ENCODE measurements at regions not wholly inside any gene's neighbourhood (a gene's known extent, or its start where the extent isn't known, plus 50 kb on each side); places are given as distances from the start of the nearest gene placed in this dataset.

GRCh38 chr16:73605309-73605708 is 557.4 kb upstream of the ZFHX3 start:
- no peak for DNase-seq

- DNase-seq, result no peak
Measured at GRCh38 chr16:73601911-73602310, 554.0 kb upstream of the ZFHX3 start.

- DNase-seq, result no peak
Measured at GRCh38 chr16:73599870-73600269, 551.9 kb upstream of the ZFHX3 start.

- no peak for DNase-seq
Measured at GRCh38 chr16:73599351-73599750, 551.4 kb upstream of the ZFHX3 start.

GRCh38 chr16:73584157-73584556 is 536.2 kb upstream of the ZFHX3 start:
- DNase-seq, result no peak

- DNase-seq, result peak; percentile 26
Measured at GRCh38 chr16:73572135-73572828, 524.4 kb upstream of the ZFHX3 start.

- no peak for DNase-seq
Measured at GRCh38 chr16:73569266-73569980, 521.5 kb upstream of the ZFHX3 start.

- DNase-seq, result no peak
Measured at GRCh38 chr16:73568769-73569168, 520.8 kb upstream of the ZFHX3 start.

- no peak for DNase-seq
Measured at GRCh38 chr16:73565925-73566324, 518.0 kb upstream of the ZFHX3 start.

GRCh38 chr16:73565263-73565662 is 517.3 kb upstream of the ZFHX3 start:
- DNase-seq, result peak; percentile 12

GRCh38 chr16:73563709-73564108 is 515.8 kb upstream of the ZFHX3 start:
- no peak for DNase-seq

- no peak for DNase-seq
Measured at GRCh38 chr16:73560497-73560896, 512.6 kb upstream of the ZFHX3 start.

GRCh38 chr16:73558219-73558618 is 510.3 kb upstream of the ZFHX3 start:
- no peak for DNase-seq

- DNase-seq, result no peak
Measured at GRCh38 chr16:73553941-73554660, 506.2 kb upstream of the ZFHX3 start.

GRCh38 chr16:73549984-73550631 is 502.2 kb upstream of the ZFHX3 start:
- no peak for DNase-seq

GRCh38 chr16:73547552-73548403 is 499.9 kb upstream of the ZFHX3 start:
- DNase-seq, result no peak

GRCh38 chr16:73546341-73546845 is 498.5 kb upstream of the ZFHX3 start:
- no peak for DNase-seq

GRCh38 chr16:73545755-73546154 is 497.8 kb upstream of the ZFHX3 start:
- DNase-seq, result no peak

GRCh38 chr16:73545290-73545689 is 497.4 kb upstream of the ZFHX3 start:
- no peak for DNase-seq

- no peak for DNase-seq
Measured at GRCh38 chr16:73544826-73545225, 496.9 kb upstream of the ZFHX3 start.

GRCh38 chr16:73543970-73544599 is 496.2 kb upstream of the ZFHX3 start:
- DNase-seq, result no peak
